PC-3 (cell line): ENCODE measurements at regions not wholly inside any gene's neighbourhood (a gene's known extent, or its start where the extent isn't known, plus 50 kb on each side); places are given as distances from the start of the nearest gene placed in this dataset.

ENCODE experiments used
- EZH2 ChIP-seq: fragments of 300-600 bp; sonication (generic); IDR thresholded peaks from one replicate; pipeline ENCODE4 v1.6.1; 2017; ENCODE audit warnings: antibody characterized with exemption, mild to moderate bottlenecking, low read length; ENCODE audit not compliant: unreplicated experiment
- TF ChIP-seq, protein P1 (sequence below): fragments of 300-600 bp; sonication (generic); conservative IDR thresholded peaks from 2 replicates; pipeline ENCODE4 v1.5.1; 2017; ENCODE audit warnings: antibody characterized with exemption, low read depth, mild to moderate bottlenecking, low read length

DNA sequence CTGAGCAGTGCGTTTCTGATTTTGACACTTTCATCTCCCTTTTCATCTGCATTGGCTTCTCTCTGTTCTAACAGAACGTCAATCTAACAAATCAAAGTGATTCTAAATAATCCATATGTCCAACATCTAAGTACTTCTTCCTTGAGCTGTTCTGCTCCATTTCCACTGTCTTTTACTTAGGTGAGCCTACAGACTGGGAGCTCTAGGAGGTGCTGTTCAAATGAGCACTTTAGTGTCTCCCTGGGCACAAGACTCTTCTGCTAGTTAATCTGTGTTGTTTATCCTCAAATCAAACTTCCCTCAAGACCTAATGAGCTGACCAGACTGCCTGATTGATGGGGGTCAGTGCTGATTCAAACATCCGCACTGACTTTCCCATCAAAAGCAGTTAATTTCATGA lies 408.1 kb downstream of the WDR72 start:
- TF ChIP-seq, protein P1, sequence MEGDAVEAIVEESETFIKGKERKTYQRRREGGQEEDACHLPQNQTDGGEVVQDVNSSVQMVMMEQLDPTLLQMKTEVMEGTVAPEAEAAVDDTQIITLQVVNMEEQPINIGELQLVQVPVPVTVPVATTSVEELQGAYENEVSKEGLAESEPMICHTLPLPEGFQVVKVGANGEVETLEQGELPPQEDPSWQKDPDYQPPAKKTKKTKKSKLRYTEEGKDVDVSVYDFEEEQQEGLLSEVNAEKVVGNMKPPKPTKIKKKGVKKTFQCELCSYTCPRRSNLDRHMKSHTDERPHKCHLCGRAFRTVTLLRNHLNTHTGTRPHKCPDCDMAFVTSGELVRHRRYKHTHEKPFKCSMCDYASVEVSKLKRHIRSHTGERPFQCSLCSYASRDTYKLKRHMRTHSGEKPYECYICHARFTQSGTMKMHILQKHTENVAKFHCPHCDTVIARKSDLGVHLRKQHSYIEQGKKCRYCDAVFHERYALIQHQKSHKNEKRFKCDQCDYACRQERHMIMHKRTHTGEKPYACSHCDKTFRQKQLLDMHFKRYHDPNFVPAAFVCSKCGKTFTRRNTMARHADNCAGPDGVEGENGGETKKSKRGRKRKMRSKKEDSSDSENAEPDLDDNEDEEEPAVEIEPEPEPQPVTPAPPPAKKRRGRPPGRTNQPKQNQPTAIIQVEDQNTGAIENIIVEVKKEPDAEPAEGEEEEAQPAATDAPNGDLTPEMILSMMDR: no peak
- no peak for TF ChIP-seq EZH2
